ENCODE measurements at regions not wholly inside any gene's neighbourhood (a gene's known extent, or its start where the extent isn't known, plus 50 kb on each side); places are given as distances from the start of the nearest gene placed in this dataset.

GRCh38 chr10:130485236-130485957 lies 349.2 kb downstream of the GLRX3 start:
- DNase-seq (ENCODE audit: low read depth in 2 of 2, low spot score in 1 of 2), result no peak

- no peak for DNase-seq (ENCODE audit: low read depth in 2 of 2, low spot score in 1 of 2)
These were observed 350.0 kb downstream of the GLRX3 start for GRCh38 chr10:130485958-130486895.

GRCh38 chr10:130486906-130487305 lies 350.7 kb downstream of the GLRX3 start:
- DNase-seq (ENCODE audit: low read depth in 2 of 2, low spot score in 1 of 2), result no peak

- no peak for DNase-seq (ENCODE audit: low read depth in 2 of 2, low spot score in 1 of 2)
These were observed 351.4 kb downstream of the GLRX3 start for GRCh38 chr10:130487566-130487965.

- DNase-seq (ENCODE audit: low read depth in 2 of 2, low spot score in 1 of 2), result no peak
These were observed 353.7 kb downstream of the GLRX3 start for GRCh38 chr10:130489891-130490290.

- DNase-seq (ENCODE audit: low read depth in 2 of 2, low spot score in 1 of 2), result no peak
These were observed 355.0 kb downstream of the GLRX3 start for GRCh38 chr10:130491011-130491692.

GRCh38 chr10:130491693-130492050 lies 355.5 kb downstream of the GLRX3 start:
- DNase-seq (ENCODE audit: low read depth in 2 of 2, low spot score in 1 of 2), result no peak

- DNase-seq (ENCODE audit: low read depth in 2 of 2, low spot score in 1 of 2), result no peak
These were observed 356.2 kb downstream of the GLRX3 start for GRCh38 chr10:130492266-130492934.

GRCh38 chr10:130493021-130493420 lies 356.8 kb downstream of the GLRX3 start:
- DNase-seq (ENCODE audit: low read depth in 2 of 2, low spot score in 1 of 2), result no peak

GRCh38 chr10:130493446-130494145 lies 357.4 kb downstream of the GLRX3 start:
- DNase-seq (ENCODE audit: low read depth in 2 of 2, low spot score in 1 of 2), result no peak

- DNase-seq (ENCODE audit: low read depth in 2 of 2, low spot score in 1 of 2), result no peak
These were observed 359.1 kb downstream of the GLRX3 start for GRCh38 chr10:130495116-130495862.

GRCh38 chr10:130495891-130496636 lies 359.9 kb downstream of the GLRX3 start:
- no peak for DNase-seq (ENCODE audit: low read depth in 2 of 2, low spot score in 1 of 2)

GRCh38 chr10:130497056-130498010 lies 361.1 kb downstream of the GLRX3 start:
- no peak for DNase-seq (ENCODE audit: low read depth in 2 of 2, low spot score in 1 of 2)

GRCh38 chr10:130498042-130498441 lies 361.9 kb downstream of the GLRX3 start:
- DNase-seq (ENCODE audit: low read depth in 2 of 2, low spot score in 1 of 2), result no peak

GRCh38 chr10:130498934-130499333 lies 362.7 kb downstream of the GLRX3 start:
- DNase-seq (ENCODE audit: low read depth in 2 of 2, low spot score in 1 of 2), result no peak

GRCh38 chr10:130499541-130499940 lies 363.4 kb downstream of the GLRX3 start:
- DNase-seq (ENCODE audit: low read depth in 2 of 2, low spot score in 1 of 2), result no peak

GRCh38 chr10:130500261-130501000 lies 364.2 kb downstream of the GLRX3 start:
- DNase-seq (ENCODE audit: low read depth in 2 of 2, low spot score in 1 of 2), result no peak
